ENCODE measurements at regions not wholly inside any gene's neighbourhood (a gene's known extent, or its start where the extent isn't known, plus 50 kb on each side); places are given as distances from the start of the nearest gene placed in this dataset.
A peak's percentile ranks its signal among the peaks of the same experiment; 100 is the strongest.
"Not testable (repeated sequence)": the region's sequence is repeated elsewhere in the genome, so short reads cannot be mapped to it uniquely, and the experiment has no call there.

DNA sequence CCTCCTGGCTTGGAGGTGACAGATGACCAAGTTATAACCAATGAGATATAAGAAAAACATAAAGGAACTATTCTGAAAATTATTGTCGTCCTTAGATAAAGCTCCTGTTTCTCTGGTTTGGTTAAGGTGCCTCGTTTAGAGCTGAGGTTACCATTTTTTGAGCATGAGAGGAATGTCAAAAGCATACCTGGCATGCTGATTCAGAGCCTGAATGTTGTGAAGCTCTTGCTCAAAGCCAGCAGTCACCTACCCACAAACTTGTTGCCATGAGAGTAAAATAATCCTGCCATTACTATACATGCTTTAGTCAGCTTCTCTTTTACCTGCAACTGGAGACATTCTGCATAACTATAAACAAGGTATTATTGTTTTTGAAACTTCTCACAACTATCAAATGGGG, 1116.2 kb downstream of the DIAPH3 start:
- no peak for TF ChIP-seq CTCF (IDR thresholded peaks at IDR 0.05; ENCODE audit: insufficient read depth, low read depth, low read length, missing control alignments)
- DNase-seq (ENCODE audit: low read depth): peak; percentile 2
- H3K4me3 ChIP-seq (ENCODE audit: low read length): no peak overlapping the region

DNA sequence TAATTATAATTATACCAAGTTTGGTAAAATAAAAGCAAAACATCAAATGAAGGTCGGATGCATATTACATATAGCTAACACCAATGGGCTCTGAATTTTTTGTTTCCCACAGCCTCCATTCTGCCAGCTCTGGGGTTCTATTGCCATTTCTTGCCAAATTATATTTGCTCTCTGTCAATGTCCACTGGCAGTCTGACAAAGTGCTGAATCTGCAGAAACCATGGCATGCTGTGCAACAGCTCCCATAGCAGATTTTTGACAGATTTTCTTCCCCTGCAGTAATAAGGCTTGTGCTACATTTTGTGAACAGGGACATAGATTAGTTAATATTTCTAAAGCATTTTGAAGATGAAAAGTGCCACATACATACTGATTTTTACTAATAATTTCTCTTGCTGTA, 1102.1 kb downstream of the DIAPH3 start:
- no peak for TF ChIP-seq CTCF (IDR thresholded peaks at IDR 0.05; ENCODE audit: insufficient read depth, low read depth, low read length, missing control alignments)
- DNase-seq (ENCODE audit: low read depth): no peak
- no peak overlapping the region for H3K4me3 ChIP-seq (ENCODE audit: low read length)

DNA sequence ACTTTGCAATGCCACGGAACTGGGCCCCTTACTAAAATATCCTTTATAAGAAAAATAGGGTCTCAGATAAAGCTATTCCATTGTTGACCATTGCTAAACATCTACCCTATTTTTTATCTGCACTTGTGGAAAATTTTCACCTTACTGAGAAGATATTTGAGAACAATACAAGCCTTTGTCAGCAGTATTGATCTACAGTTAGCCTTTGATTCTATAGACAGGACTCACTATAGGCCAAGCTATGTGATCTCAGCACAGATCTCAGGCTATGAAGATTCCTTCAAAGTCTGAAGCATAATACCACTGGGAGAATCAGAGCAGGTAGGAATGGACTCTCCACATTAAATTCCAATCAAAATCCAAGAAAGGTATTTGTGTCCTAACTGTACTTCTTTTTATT, 1099.7 kb downstream of the DIAPH3 start:
- no peak for TF ChIP-seq CTCF (IDR thresholded peaks at IDR 0.05; ENCODE audit: insufficient read depth, low read depth, low read length, missing control alignments)
- H3K4me3 ChIP-seq (ENCODE audit: low read length): no peak overlapping the region
- DNase-seq (ENCODE audit: low read depth): no peak

- not testable (repeated sequence) for H3K4me3 ChIP-seq (ENCODE audit: low read length); DNase-seq (ENCODE audit: low read depth)
These were observed 1087.3 kb downstream of the DIAPH3 start for GRCh38 chr13:59076386-59076785.

- no peak overlapping the region for H3K4me3 ChIP-seq (ENCODE audit: low read length)
- TF ChIP-seq CTCF (IDR thresholded peaks at IDR 0.05; ENCODE audit: insufficient read depth, low read depth, low read length, missing control alignments): no peak
- peak; percentile 4 for DNase-seq (ENCODE audit: low read depth)
These were observed 1077.6 kb downstream of the DIAPH3 start for GRCh38 chr13:59086147-59086546.

DNA sequence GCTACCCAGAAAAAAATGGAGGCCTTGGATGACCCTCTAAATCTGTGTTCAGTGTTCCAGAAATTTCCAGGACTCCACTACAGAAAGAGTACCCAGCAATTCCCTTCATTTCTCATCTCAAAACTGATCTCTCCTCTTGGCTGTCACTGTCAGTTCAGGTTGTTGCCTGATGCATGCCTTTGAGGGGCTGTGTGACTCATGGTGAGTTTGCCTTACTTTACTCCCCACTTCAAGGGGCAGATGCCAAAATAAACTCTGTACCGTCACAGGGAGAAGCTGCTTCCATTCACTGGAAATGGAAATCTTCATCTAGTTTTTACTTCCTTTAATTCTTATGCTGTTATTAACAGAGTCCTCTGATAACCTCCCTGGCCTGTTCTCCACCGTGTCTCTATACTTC, 1075.0 kb downstream of the DIAPH3 start:
- DNase-seq (ENCODE audit: low read depth): no peak
- no peak for TF ChIP-seq CTCF (IDR thresholded peaks at IDR 0.05; ENCODE audit: insufficient read depth, low read depth, low read length, missing control alignments)
- no peak overlapping the region for H3K4me3 ChIP-seq (ENCODE audit: low read length)

- H3K4me3 ChIP-seq (ENCODE audit: low read length): no peak overlapping the region
- TF ChIP-seq CTCF (IDR thresholded peaks at IDR 0.05; ENCODE audit: insufficient read depth, low read depth, low read length, missing control alignments): no peak
- no peak for DNase-seq (ENCODE audit: low read depth)
These were observed 1069.5 kb downstream of the DIAPH3 start for GRCh38 chr13:59094181-59094580.

All from epithelial cell of esophagus (primary cell).